Panc1 (cell line): ENCODE measurements at regions not wholly inside any gene's neighbourhood (a gene's known extent, or its start where the extent isn't known, plus 50 kb on each side); places are given as distances from the start of the nearest gene placed in this dataset.

Experiments used
- ATAC-seq: fragments of 200-7000 bp; cut with Tn5 transposase; 2 replicates; pipeline ENCODE4 v1.9.1; 2020; ENCODE audit warnings: mild to moderate bottlenecking, moderate library complexity
- BruUV-seq: library from RNA; stranded (reverse); fragments of 400-500 nt; replicated peaks from 2 replicates; lab custom pipeline; 2021; lab: Mats Ljungman, UMichigan
- CTCF ChIA-PET: fragments of 300-600 bp; sonication (Branson Sonifier 250); formaldehyde crosslinking; loops from one replicate; lab custom pipeline; 2022; ENCODE audit warnings: antibody characterized with exemption; lab: Charles Lee
- POLR2A ChIA-PET: fragments of 300-600 bp; sonication (Branson Sonifier 250); formaldehyde crosslinking; loops from one replicate; lab custom pipeline; 2022; ENCODE audit warnings: antibody characterized with exemption; lab: Charles Lee
- DNase-seq: peaks from one replicate; pipeline ENCODE4 v3.0.0-alpha.2; 2010; ENCODE audit warnings: low read depth, low spot score
- H3K27ac ChIP-seq: 2 replicates; pipeline ENCODE4 v1.5.1; 2011; ENCODE audit warnings: mild to moderate bottlenecking, low read length, inconsistent platforms
- H3K27me3 ChIP-seq: fragments of 200-500 bp; sonication (Bioruptor generic); 2 replicates; pipeline ENCODE4 v1.6.0; 2014; ENCODE audit warnings: low read length, inconsistent platforms; ENCODE audit not compliant: control insufficient read depth, insufficient read depth
- H3K36me3 ChIP-seq: fragments of 200-500 bp; sonication (Bioruptor generic); 2 replicates; pipeline ENCODE4 v1.5.1; 2014; ENCODE audit warnings: inconsistent platforms, mild to moderate bottlenecking, low read length, moderate library complexity; ENCODE audit not compliant: control insufficient read depth, insufficient read depth
- H3K4me1 ChIP-seq: 2 replicates; pipeline ENCODE4 v1.5.1; 2011; ENCODE audit warnings: inconsistent platforms, mild to moderate bottlenecking, low read length, moderate library complexity; ENCODE audit not compliant: control insufficient read depth, insufficient read depth
- H3K4me3 ChIP-seq, 2 experiments: 2 replicates each; pipeline ENCODE4 v1.5.1; 2011 to 2012; ENCODE audit warnings: low read depth in 2 of 2, low read length in 2 of 2, mild to moderate bottlenecking in 2 of 2, inconsistent platforms in 1 of 2, moderate library complexity in 1 of 2
- H3K9me3 ChIP-seq: fragments of 200-500 bp; sonication (Bioruptor generic); 2 replicates; pipeline ENCODE4 v1.5.1; 2014; ENCODE audit warnings: low read depth, mild to moderate bottlenecking, inconsistent platforms, low read length, moderate library complexity; ENCODE audit not compliant: control insufficient read depth, insufficient read depth
- POLR2AphosphoS5 ChIP-seq: IDR thresholded peaks from 2 replicates; pipeline ENCODE4 v1.6.1; 2012; ENCODE audit warnings: mild to moderate bottlenecking, low read depth, low read length, moderate library complexity
- SIN3A ChIP-seq: IDR thresholded peaks from 2 replicates; pipeline ENCODE4 v1.6.1; 2012; ENCODE audit warnings: low read depth, mild to moderate bottlenecking, low read length, moderate library complexity, borderline replicate concordance; ENCODE audit not compliant: insufficient read depth
- TCF7L2 ChIP-seq: IDR thresholded peaks from 2 replicates; pipeline ENCODE4 v1.6.1; 2011; ENCODE audit warnings: mild to moderate bottlenecking, low read depth, low read length, inconsistent platforms
- in situ Hi-C: cut with HindIII; loops from 2 replicates; pipeline ENCODE4 v1.10.0; 2016; ENCODE audit warnings: low sequenced_read_pairs, low pct_unique_long_range_greater_than_20kb
- intact Hi-C: fragments of 100-400 bp; cut with micrococcal nuclease; formaldehyde crosslinking; loops from one replicate; pipeline ENCODE4 v1.10.0; 2022; ENCODE audit not compliant: unreplicated experiment
- TF ChIP-seq, protein P1 (sequence below): fragments of 450-650 bp; IDR thresholded peaks from 2 replicates; pipeline ENCODE4 v1.5.1; 2017; ENCODE audit warnings: mild to moderate bottlenecking
- TF ChIP-seq, protein P2 (sequence below), 2 experiments: IDR thresholded peaks; 2 replicates each; pipeline ENCODE4 v1.6.1; 2011 to 2012; ENCODE audit warnings: low read depth in 2 of 2, control low read depth in 1 of 2, low read length in 1 of 2, mild to moderate bottlenecking in 1 of 2, moderate library complexity in 1 of 2; ENCODE audit not compliant: insufficient read depth in 1 of 2

DNA sequence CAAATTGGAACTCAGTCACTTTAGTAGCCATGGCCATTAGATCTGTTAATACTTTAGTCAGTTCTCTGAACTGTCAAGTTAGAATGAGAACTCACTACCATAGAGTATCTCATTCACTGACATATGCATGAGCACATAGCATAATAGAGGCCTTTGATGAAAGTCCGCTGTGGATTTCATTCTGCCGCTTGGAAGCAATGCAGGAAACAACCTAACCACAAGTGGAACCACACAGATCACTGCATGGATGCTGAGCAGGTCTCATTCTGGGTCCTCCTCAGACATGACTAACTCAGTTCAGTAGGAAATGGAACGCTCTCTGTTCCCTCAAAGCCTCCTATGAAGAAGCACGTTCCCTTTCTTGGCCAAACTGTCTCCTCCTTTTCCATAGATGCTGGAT is 1624.8 kb upstream of the TENM3 start:
- POLR2A ChIA-PET, result no interaction called here
- Histone ChIP-seq H3K4me1 (no peaks in the 10 kb centered on the region), H3K27ac (no peak overlapping the region), H3K27me3 (no peaks in the 10 kb centered on the region), H3K36me3 (no peaks in the 10 kb centered on the region), H3K9me3 (no peaks in the 10 kb centered on the region), H3K4me3 (no peak overlapping the region)
- BruUV-seq, result no TSS peak
- CTCF ChIA-PET, result no interaction called here
- ATAC-seq (no peak), DNase-seq (no peak)
- in situ Hi-C loops (no loop called here), intact Hi-C loops (no loop called here)
- TF ChIP-seq POLR2AphosphoS5 (no peak), SIN3A (no peak), TCF7L2 (no peak)
- TF ChIP-seq, protein P1, sequence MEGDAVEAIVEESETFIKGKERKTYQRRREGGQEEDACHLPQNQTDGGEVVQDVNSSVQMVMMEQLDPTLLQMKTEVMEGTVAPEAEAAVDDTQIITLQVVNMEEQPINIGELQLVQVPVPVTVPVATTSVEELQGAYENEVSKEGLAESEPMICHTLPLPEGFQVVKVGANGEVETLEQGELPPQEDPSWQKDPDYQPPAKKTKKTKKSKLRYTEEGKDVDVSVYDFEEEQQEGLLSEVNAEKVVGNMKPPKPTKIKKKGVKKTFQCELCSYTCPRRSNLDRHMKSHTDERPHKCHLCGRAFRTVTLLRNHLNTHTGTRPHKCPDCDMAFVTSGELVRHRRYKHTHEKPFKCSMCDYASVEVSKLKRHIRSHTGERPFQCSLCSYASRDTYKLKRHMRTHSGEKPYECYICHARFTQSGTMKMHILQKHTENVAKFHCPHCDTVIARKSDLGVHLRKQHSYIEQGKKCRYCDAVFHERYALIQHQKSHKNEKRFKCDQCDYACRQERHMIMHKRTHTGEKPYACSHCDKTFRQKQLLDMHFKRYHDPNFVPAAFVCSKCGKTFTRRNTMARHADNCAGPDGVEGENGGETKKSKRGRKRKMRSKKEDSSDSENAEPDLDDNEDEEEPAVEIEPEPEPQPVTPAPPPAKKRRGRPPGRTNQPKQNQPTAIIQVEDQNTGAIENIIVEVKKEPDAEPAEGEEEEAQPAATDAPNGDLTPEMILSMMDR, result no peak
- TF ChIP-seq, protein P2, sequence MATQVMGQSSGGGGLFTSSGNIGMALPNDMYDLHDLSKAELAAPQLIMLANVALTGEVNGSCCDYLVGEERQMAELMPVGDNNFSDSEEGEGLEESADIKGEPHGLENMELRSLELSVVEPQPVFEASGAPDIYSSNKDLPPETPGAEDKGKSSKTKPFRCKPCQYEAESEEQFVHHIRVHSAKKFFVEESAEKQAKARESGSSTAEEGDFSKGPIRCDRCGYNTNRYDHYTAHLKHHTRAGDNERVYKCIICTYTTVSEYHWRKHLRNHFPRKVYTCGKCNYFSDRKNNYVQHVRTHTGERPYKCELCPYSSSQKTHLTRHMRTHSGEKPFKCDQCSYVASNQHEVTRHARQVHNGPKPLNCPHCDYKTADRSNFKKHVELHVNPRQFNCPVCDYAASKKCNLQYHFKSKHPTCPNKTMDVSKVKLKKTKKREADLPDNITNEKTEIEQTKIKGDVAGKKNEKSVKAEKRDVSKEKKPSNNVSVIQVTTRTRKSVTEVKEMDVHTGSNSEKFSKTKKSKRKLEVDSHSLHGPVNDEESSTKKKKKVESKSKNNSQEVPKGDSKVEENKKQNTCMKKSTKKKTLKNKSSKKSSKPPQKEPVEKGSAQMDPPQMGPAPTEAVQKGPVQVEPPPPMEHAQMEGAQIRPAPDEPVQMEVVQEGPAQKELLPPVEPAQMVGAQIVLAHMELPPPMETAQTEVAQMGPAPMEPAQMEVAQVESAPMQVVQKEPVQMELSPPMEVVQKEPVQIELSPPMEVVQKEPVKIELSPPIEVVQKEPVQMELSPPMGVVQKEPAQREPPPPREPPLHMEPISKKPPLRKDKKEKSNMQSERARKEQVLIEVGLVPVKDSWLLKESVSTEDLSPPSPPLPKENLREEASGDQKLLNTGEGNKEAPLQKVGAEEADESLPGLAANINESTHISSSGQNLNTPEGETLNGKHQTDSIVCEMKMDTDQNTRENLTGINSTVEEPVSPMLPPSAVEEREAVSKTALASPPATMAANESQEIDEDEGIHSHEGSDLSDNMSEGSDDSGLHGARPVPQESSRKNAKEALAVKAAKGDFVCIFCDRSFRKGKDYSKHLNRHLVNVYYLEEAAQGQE (IDR thresholded peaks at IDR 0.05; ENCODE audit: insufficient read depth in 1 of 2, low read depth in 2 of 2, low read length in 1 of 2), result no peak

DNA sequence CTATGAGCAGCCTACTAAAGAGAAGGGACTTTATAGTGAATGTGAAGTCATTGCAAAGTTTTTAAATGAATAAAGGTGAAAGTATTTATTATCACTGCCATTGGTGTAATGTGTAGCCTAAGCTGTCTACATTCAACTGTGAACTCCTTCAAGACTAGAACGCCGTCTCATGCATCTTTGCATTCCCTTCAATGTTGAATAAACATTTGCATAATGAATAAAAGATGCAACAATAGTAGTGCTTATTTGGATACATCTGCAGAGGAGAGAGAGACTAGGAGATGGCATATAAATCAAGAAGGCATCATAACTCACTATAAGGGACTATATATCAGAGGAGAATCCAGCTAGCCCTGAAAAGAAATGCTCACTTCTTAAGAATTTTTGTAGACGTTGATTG is 1623.8 kb upstream of the TENM3 start:
- H3K4me1 ChIP-seq, result no peaks in the 10 kb centered on the region
- no TSS peak for BruUV-seq
- TF ChIP-seq SIN3A, result no peak
- TF ChIP-seq, protein P2 (IDR thresholded peaks at IDR 0.05; ENCODE audit: insufficient read depth in 1 of 2, low read depth in 2 of 2, low read length in 1 of 2), result no peak
- TF ChIP-seq, protein P1, result no peak
- TF ChIP-seq TCF7L2, result no peak
- TF ChIP-seq POLR2AphosphoS5, result no peak
- POLR2A ChIA-PET, result no interaction called here
- no peak for ATAC-seq
- in situ Hi-C loops (no loop called here), intact Hi-C loops (no loop called here)
- no peak overlapping the region for H3K27ac ChIP-seq
- H3K4me3 ChIP-seq, result no peak overlapping the region
- H3K27me3 ChIP-seq, result no peaks in the 10 kb centered on the region
- CTCF ChIA-PET, result no interaction called here
- DNase-seq, result no peak
- H3K9me3 ChIP-seq, result no peaks in the 10 kb centered on the region
- H3K36me3 ChIP-seq, result no peaks in the 10 kb centered on the region
